BE2C (cell line): ENCODE measurements at regions not wholly inside any gene's neighbourhood (a gene's known extent, or its start where the extent isn't known, plus 50 kb on each side); places are given as distances from the start of the nearest gene placed in this dataset.

Experiments
- DNase-seq: peaks from one replicate; pipeline ENCODE4 v3.0.0-alpha.2; 2020
- H3K27me3 ChIP-seq: fragments of 250-450 bp; sonication (Bioruptor Pico); 2 replicates; pipeline ENCODE4 v1.5.1; 2020; ENCODE audit warnings: mild to moderate bottlenecking
- H3K36me3 ChIP-seq: fragments of 250-450 bp; sonication (Bioruptor Pico); 2 replicates; pipeline ENCODE4 v1.5.1; 2020; ENCODE audit warnings: mild to moderate bottlenecking
- H3K4me1 ChIP-seq: fragments of 250-450 bp; sonication (Bioruptor Pico); 2 replicates; pipeline ENCODE4 v1.5.1; 2020
- H3K4me3 ChIP-seq: 2 replicates; pipeline ENCODE4 v1.5.1; 2011; ENCODE audit warnings: low read depth, low read length
- H3K9me3 ChIP-seq: fragments of 250-450 bp; sonication (Bioruptor Pico); 2 replicates; pipeline ENCODE4 v1.5.1; 2020
- TF ChIP-seq, protein P1 (sequence below): IDR thresholded peaks from 2 replicates; pipeline ENCODE4 v1.5.1; 2012; ENCODE audit warnings: mild to moderate bottlenecking, low read depth, low read length

- Histone ChIP-seq H3K9me3 (no peaks in the 10 kb centered on the region), H3K27me3 (no peaks in the 10 kb centered on the region), H3K36me3 (no peaks in the 10 kb centered on the region), H3K4me1 (no peaks in the 10 kb centered on the region), H3K4me3 (no peak overlapping the region)
- DNase-seq = no peak
- TF ChIP-seq, protein P1, sequence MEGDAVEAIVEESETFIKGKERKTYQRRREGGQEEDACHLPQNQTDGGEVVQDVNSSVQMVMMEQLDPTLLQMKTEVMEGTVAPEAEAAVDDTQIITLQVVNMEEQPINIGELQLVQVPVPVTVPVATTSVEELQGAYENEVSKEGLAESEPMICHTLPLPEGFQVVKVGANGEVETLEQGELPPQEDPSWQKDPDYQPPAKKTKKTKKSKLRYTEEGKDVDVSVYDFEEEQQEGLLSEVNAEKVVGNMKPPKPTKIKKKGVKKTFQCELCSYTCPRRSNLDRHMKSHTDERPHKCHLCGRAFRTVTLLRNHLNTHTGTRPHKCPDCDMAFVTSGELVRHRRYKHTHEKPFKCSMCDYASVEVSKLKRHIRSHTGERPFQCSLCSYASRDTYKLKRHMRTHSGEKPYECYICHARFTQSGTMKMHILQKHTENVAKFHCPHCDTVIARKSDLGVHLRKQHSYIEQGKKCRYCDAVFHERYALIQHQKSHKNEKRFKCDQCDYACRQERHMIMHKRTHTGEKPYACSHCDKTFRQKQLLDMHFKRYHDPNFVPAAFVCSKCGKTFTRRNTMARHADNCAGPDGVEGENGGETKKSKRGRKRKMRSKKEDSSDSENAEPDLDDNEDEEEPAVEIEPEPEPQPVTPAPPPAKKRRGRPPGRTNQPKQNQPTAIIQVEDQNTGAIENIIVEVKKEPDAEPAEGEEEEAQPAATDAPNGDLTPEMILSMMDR = no peak
Measured at GRCh38 chr6:90712114-90712513, 125.2 kb upstream of the MAP3K7 start.

DNA sequence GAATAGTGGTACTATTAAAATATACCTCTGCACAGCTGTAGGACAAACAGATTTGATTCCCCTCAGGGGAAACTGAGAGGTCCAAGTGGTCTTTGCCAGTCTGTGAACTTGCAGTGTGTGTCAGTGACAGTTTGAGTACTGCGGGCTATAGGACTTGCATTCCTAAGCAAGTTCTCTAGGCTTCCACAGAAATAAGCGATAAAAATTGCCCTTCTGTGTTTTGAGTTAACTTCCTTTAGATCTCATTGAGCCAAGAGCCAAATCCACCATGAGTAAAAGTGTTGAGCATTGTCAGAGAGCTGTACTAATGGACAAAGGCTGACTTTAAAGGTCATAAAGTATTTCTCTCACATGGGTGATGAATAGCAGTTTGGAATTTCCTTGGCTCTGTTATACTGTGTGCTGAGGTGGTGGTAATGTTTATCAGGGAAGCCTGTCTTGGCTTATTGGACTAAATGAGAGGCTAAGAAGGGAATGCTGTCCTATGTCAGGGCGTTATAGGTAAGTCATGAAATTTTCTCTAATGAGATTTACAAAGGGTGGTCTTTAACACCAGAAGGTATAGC, 122.6 kb upstream of the MAP3K7 start:
- H3K27me3 ChIP-seq = no peaks in the 10 kb centered on the region
- no peak for DNase-seq

DNA sequence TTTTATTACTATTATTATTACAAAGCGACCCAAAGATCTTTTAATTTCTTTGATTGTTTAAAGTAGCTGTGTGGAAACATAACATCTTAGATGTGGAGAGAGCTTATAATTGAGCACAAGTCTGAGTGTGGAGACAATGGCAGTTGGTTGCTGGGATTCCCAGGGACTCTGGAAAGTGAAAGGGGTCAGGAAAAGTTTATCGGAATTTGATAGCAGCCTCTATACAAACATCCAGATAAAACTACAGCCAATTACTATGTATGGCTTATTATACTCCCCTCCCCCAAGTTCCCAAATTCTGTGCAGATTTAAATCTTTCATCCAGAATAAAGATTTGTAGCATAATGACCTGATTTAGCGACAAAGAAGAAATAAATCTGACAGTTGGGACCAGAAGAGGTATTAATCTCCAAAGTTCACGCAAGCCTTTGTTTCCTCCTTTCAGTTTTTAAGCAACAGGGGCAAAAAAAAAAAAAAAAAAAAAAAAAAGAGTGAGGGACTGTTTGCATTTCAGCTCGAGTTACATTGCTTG, 121.4 kb upstream of the MAP3K7 start:
- Histone ChIP-seq H3K4me3 (no peak overlapping the region), H3K4me1 (no peaks in the 10 kb centered on the region), H3K36me3 (no peaks in the 10 kb centered on the region), H3K27me3 (0 out of 2 replicates have a peak, but pooled peaks cover 3% of the 10 kb centered on the region), H3K9me3 (no peaks in the 10 kb centered on the region)
- DNase-seq = no peak
- TF ChIP-seq, protein P1 = no peak

More for the DNA sequence above, 122.6 kb upstream of the MAP3K7 start:
- TF ChIP-seq, protein P1 = no peak
- no peaks in the 10 kb centered on the region for H3K9me3 ChIP-seq
- H3K4me1 ChIP-seq = no peaks in the 10 kb centered on the region
- H3K4me3 ChIP-seq = no peak overlapping the region
- no peaks in the 10 kb centered on the region for H3K36me3 ChIP-seq

- Histone ChIP-seq H3K27me3 (0 out of 2 replicates have a peak, but pooled peaks cover 3% of the 10 kb centered on the region), H3K4me3 (no peak overlapping the region), H3K4me1 (no peaks in the 10 kb centered on the region), H3K9me3 (no peaks in the 10 kb centered on the region), H3K36me3 (no peaks in the 10 kb centered on the region)
- no peak for DNase-seq
- TF ChIP-seq, protein P1 = no peak
Measured at GRCh38 chr6:90707246-90707645, 120.4 kb upstream of the MAP3K7 start.

DNA sequence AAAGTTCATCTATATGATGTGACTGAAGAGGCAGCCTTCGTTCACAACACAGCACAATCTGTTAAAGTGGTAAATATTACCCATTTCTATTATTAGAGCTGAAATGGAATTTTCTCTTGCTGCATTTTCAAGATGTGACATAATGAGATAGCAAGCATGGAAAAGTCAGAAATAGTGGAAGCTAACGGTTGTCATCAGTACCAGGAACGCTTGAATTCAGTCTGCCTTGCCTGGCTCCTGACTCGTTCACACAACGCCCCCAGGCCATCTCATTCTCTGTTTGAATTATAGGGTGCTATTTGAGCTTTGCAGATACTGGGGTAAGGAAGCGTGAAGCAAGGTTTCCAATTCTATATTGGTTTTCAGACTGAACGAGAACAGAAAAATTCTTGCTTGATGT, 116.5 kb upstream of the MAP3K7 start:
- DNase-seq = no peak
- H3K4me1 ChIP-seq = no peaks in the 10 kb centered on the region
- TF ChIP-seq, protein P1 = no peak
- H3K27me3 ChIP-seq = peaks cover 3% of the 10 kb centered on the region; the same call in 1 of the 2 replicates
- no peak overlapping the region for H3K4me3 ChIP-seq
- no peaks in the 10 kb centered on the region for H3K9me3 ChIP-seq
- no peaks in the 10 kb centered on the region for H3K36me3 ChIP-seq

GRCh38 chr6:90701926-90702325, 115.1 kb upstream of the MAP3K7 start:
- DNase-seq = no peak
- Histone ChIP-seq H3K36me3 (no peaks in the 10 kb centered on the region), H3K27me3 (peaks cover 3% of the 10 kb centered on the region; the same call in 1 of the 2 replicates), H3K4me3 (no peak overlapping the region), H3K4me1 (no peaks in the 10 kb centered on the region), H3K9me3 (no peaks in the 10 kb centered on the region)
- TF ChIP-seq, protein P1 = no peak
